SK-N-SH (cell line): ENCODE measurements at regions not wholly inside any gene's neighbourhood (a gene's known extent, or its start where the extent isn't known, plus 50 kb on each side); places are given as distances from the start of the nearest gene placed in this dataset.

Source experiments
- CTCF ChIA-PET: fragments of 300-600, 350-600 bp; formaldehyde crosslinking; extraction: SDS; loops from one replicate; lab custom pipeline; 2021; lab: Yijun Ruan, JAX
- POLR2A ChIA-PET: fragments of 350-600 bp; sonication (Branson Sonifier 250); formaldehyde crosslinking; extraction: SDS; loops from one replicate; lab custom pipeline; 2020; ENCODE audit warnings: antibody characterized with exemption, inconsistent platforms; lab: Yijun Ruan, JAX
- DNase-seq: peaks from one replicate; pipeline ENCODE4 v3.0.0; 2012
- H2AFZ ChIP-seq: fragments of 200-600 bp; sonication (generic); 2 replicates; pipeline ENCODE4 v1.8.1; 2016; ENCODE audit warnings: antibody characterized with exemption, mild to moderate bottlenecking, low read depth
- H3F3A ChIP-seq: fragments of 200-600 bp; sonication (generic); replicated peaks from 2 replicates; pipeline ENCODE3; 2016; ENCODE audit warnings: antibody characterized with exemption, mild to moderate bottlenecking; ENCODE audit not compliant: insufficient read depth
- H3K27ac ChIP-seq, 2 experiments: fragments of 200-500 bp in 1 of 2; fragments of 200-600 bp in 1 of 2; sonication (Bioruptor generic) in 1 of 2; sonication (generic), shearing (Covaris generic) in 1 of 2; 2 replicates each; pipeline versions ENCODE4 v1.5.1 to v1.6.1; 2014 to 2016; ENCODE audit warnings: low read depth in 2 of 2, inconsistent platforms in 1 of 2, low read length in 1 of 2, mild to moderate bottlenecking in 1 of 2, mixed read lengths in 1 of 2
- H3K27me3 ChIP-seq: fragments of 200-600 bp; sonication (generic), shearing (Covaris generic); 2 replicates; pipeline ENCODE4 v1.6.1; 2016; ENCODE audit warnings: mixed run types; ENCODE audit not compliant: insufficient read depth
- H3K36me3 ChIP-seq, 2 experiments: fragments of 200-500 bp in 1 of 2; fragments of 200-600 bp in 1 of 2; sonication (Bioruptor generic) in 1 of 2; sonication (generic) in 1 of 2; replicated peaks in 1 of 2; 2 replicates each; pipeline versions ENCODE3 to v1.5.1; 2014 to 2016; ENCODE audit warnings: low read length in 1 of 2, mild to moderate bottlenecking in 1 of 2; ENCODE audit not compliant: insufficient read depth in 2 of 2, control insufficient read depth in 1 of 2
- H3K4me1 ChIP-seq, 2 experiments: fragments of 200-500 bp in 1 of 2; fragments of 200-600 bp in 1 of 2; sonication (Bioruptor generic) in 1 of 2; sonication (generic), shearing (Covaris generic) in 1 of 2; 2 replicates each; pipeline versions ENCODE4 v1.5.1 to v1.6.1; 2014 to 2016; ENCODE audit warnings: low read depth in 1 of 2, low read length in 1 of 2, mixed run types in 1 of 2; ENCODE audit not compliant: insufficient read depth in 2 of 2, control insufficient read depth in 1 of 2
- H3K4me2 ChIP-seq: fragments of 200-600 bp; sonication (generic), shearing (Covaris generic); 2 replicates; pipeline ENCODE4 v1.6.1; 2017; ENCODE audit warnings: mixed run types
- H3K4me3 ChIP-seq, 2 experiments: fragments of 200-500 bp in 1 of 2; fragments of 200-600 bp in 1 of 2; sonication (Bioruptor generic) in 1 of 2; sonication (generic), shearing (Covaris generic) in 1 of 2; 2 replicates each; pipeline versions ENCODE4 v1.5.1 to v1.8.1; 2014 to 2016; ENCODE audit warnings: low read depth in 2 of 2, inconsistent platforms in 1 of 2, low read length in 1 of 2, mild to moderate bottlenecking in 1 of 2, mixed read lengths in 1 of 2, moderate library complexity in 1 of 2
- H3K79me2 ChIP-seq: fragments of 200-600 bp; sonication (generic); 2 replicates; pipeline ENCODE4 v1.8.1; 2017; ENCODE audit warnings: mild to moderate bottlenecking; ENCODE audit not compliant: insufficient read depth
- H3K9ac ChIP-seq: fragments of 200-600 bp; sonication (generic); 2 replicates; pipeline ENCODE4 v1.6.1; 2017; ENCODE audit warnings: mixed run types
- H3K9me2 ChIP-seq: fragments of 200-600 bp; sonication (generic); 2 replicates; pipeline ENCODE4 v1.6.1; 2017; ENCODE audit warnings: mixed run types
- H3K9me3 ChIP-seq: fragments of 200-600 bp; sonication (generic); 2 replicates; pipeline ENCODE4 v1.6.1; 2017; ENCODE audit warnings: mixed run types, mild to moderate bottlenecking, moderate library complexity
- H4K20me1 ChIP-seq: fragments of 200-600 bp; sonication (generic); 2 replicates; pipeline ENCODE4 v1.6.1; 2017; ENCODE audit warnings: mild to moderate bottlenecking, mixed run types; ENCODE audit not compliant: insufficient read depth
- FOSL2 ChIP-seq: IDR thresholded peaks from 2 replicates; pipeline ENCODE4 v1.4.0; 2012; ENCODE audit warnings: low read depth, mild to moderate bottlenecking, moderate library complexity, borderline replicate concordance
- FOXJ3 ChIP-seq: sonication (generic); formaldehyde crosslinking; IDR thresholded peaks from 2 replicates; pipeline ENCODE4 v1.5.1; 2020; ENCODE audit warnings: mild to moderate bottlenecking, missing genetic modification reagents
- IRF3 ChIP-seq: fragments of 150-350 bp; IDR thresholded peaks from 2 replicates; pipeline ENCODE4 v1.6.1; 2016; ENCODE audit warnings: mild to moderate bottlenecking, low read depth, low read length
- NFIC ChIP-seq: IDR thresholded peaks from 2 replicates; pipeline ENCODE4 v1.4.0; 2012; ENCODE audit warnings: borderline replicate concordance
- RAD21 ChIP-seq: IDR thresholded peaks from 2 replicates; pipeline ENCODE4 v1.6.1; 2012; ENCODE audit warnings: mild to moderate bottlenecking, low read length
- RCOR1 ChIP-seq: fragments of 150-350 bp; IDR thresholded peaks from 2 replicates; pipeline ENCODE4 v1.6.1; 2017; ENCODE audit warnings: antibody characterized with exemption, low read length
- SIN3A ChIP-seq: IDR thresholded peaks from 2 replicates; pipeline ENCODE4 v1.6.1; 2012; ENCODE audit warnings: low read depth, mild to moderate bottlenecking, low read length, moderate library complexity, borderline replicate concordance
- TAF1 ChIP-seq: IDR thresholded peaks from 2 replicates; pipeline ENCODE4 v1.6.1; 2012; ENCODE audit warnings: low read depth, mild to moderate bottlenecking, low read length, moderate library complexity, borderline replicate concordance
- WGBS: methylation state at CpG from one replicate; pipeline ENCODE4 v1.1.6; 2017; ENCODE audit warnings: low lambda C conversion rate; 5-methylcytosine and 5-hydroxymethylcytosine counted together
- TF ChIP-seq, protein P1 (sequence below): IDR thresholded peaks from 2 replicates; pipeline ENCODE4 v1.4.0; 2012; ENCODE audit warnings: low read depth, borderline replicate concordance

GRCh38 chr7:91424371-91424770 is 160.1 kb downstream of the FZD1 start:
- TF ChIP-seq RAD21 (peak; percentile 54), NFIC (no peak), FOSL2 (no peak), TAF1 (no peak), RCOR1 (0 out of 2 replicates have a peak, but pooled peaks have one; percentile 18)
- Histone ChIP-seq H3K9me2 (no peaks in the 10 kb centered on the region), H4K20me1 (no peaks in the 10 kb centered on the region), H3K27ac (no peak overlapping the region), H3K9ac (no peak overlapping the region), H3K36me3 (no peaks in the 10 kb centered on the region), H3F3A (no peaks in the 10 kb centered on the region), H3K9me3 (no peaks in the 10 kb centered on the region), H3K27me3 (no peaks in the 10 kb centered on the region), H2AFZ (no peak overlapping the region), H3K4me3 (no peak overlapping the region), H3K79me2 (no peaks in the 10 kb centered on the region), H3K4me1 (peaks cover 0 to 6% of the 10 kb centered on the region in 2 experiments; a peak in 1 of 4 replicates), H3K4me2 (no peak overlapping the region)
- CTCF ChIA-PET, result interaction anchor here (0.9 to 2.1 kb wide), 6 partner anchors 10 to 358 kb away, joined by 3 to 8 read pairs (median 6); no protein-coding TSS in a partner anchor
- peak; percentile 47 for DNase-seq
- POLR2A ChIA-PET, result no interaction called here
- 24% methylated on average over 1 of the region's 1 CpG for WGBS

GRCh38 chr7:91425149-91425548 is 160.9 kb downstream of the FZD1 start:
- Histone ChIP-seq H3F3A (no peaks in the 10 kb centered on the region), H3K4me3 (no peak overlapping the region), H3K36me3 (no peaks in the 10 kb centered on the region), H3K27ac (no peak overlapping the region), H3K9me3 (no peaks in the 10 kb centered on the region), H2AFZ (no peak overlapping the region), H3K27me3 (no peaks in the 10 kb centered on the region), H3K79me2 (no peaks in the 10 kb centered on the region), H3K4me2 (no peak overlapping the region), H3K9me2 (no peaks in the 10 kb centered on the region), H3K9ac (no peak overlapping the region), H3K4me1 (peaks cover 0 to 6% of the 10 kb centered on the region in 2 experiments; a peak in 1 of 4 replicates), H4K20me1 (no peaks in the 10 kb centered on the region)
- ChIA-PET CTCF (interaction anchor here (0.6 to 1.3 kb wide), 5 partner anchors 10 to 342 kb away, joined by 3 to 8 read pairs (median 4); no protein-coding TSS in a partner anchor), POLR2A (no interaction called here)
- no peak for DNase-seq
- WGBS, result 36% methylated on average over 6 of the region's 6 CpGs
- TF ChIP-seq RCOR1 (no peak), IRF3 (no peak), SIN3A (no peak), NFIC (no peak), FOXJ3 (CRISPR knock-in tag) (no peak)
- TF ChIP-seq, protein P1, sequence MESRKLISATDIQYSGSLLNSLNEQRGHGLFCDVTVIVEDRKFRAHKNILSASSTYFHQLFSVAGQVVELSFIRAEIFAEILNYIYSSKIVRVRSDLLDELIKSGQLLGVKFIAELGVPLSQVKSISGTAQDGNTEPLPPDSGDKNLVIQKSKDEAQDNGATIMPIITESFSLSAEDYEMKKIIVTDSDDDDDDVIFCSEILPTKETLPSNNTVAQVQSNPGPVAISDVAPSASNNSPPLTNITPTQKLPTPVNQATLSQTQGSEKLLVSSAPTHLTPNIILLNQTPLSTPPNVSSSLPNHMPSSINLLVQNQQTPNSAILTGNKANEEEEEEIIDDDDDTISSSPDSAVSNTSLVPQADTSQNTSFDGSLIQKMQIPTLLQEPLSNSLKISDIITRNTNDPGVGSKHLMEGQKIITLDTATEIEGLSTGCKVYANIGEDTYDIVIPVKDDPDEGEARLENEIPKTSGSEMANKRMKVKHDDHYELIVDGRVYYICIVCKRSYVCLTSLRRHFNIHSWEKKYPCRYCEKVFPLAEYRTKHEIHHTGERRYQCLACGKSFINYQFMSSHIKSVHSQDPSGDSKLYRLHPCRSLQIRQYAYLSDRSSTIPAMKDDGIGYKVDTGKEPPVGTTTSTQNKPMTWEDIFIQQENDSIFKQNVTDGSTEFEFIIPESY, result no peak
